Panc1 (cell line): ENCODE measurements at regions not wholly inside any gene's neighbourhood (a gene's known extent, or its start where the extent isn't known, plus 50 kb on each side); places are given as distances from the start of the nearest gene placed in this dataset.

Source experiments
- CTCF ChIP-seq: fragments of 450-650 bp; IDR thresholded peaks from 2 replicates; pipeline ENCODE4 v1.5.1; 2017; ENCODE audit warnings: mild to moderate bottlenecking
- POLR2AphosphoS5 ChIP-seq: IDR thresholded peaks from 2 replicates; pipeline ENCODE4 v1.6.1; 2012; ENCODE audit warnings: mild to moderate bottlenecking, low read depth, low read length, moderate library complexity
- SIN3A ChIP-seq: IDR thresholded peaks from 2 replicates; pipeline ENCODE4 v1.6.1; 2012; ENCODE audit warnings: low read depth, mild to moderate bottlenecking, low read length, moderate library complexity, borderline replicate concordance; ENCODE audit not compliant: insufficient read depth

- peak; percentile 71; the same call in 1 of the 2 replicates for TF ChIP-seq CTCF
- TF ChIP-seq POLR2AphosphoS5: no peak
- no peak for TF ChIP-seq SIN3A
Measured at GRCh38 chr12:45122768-45123380, 72.0 kb upstream of the DBX2 start.
